Sciatic nerve (tissue), 2 donors: ENCODE measurements at regions not wholly inside any gene's neighbourhood (a gene's known extent, or its start where the extent isn't known, plus 50 kb on each side); places are given as distances from the start of the nearest gene placed in this dataset.
A peak's percentile ranks its signal among the peaks of the same experiment; 100 is the strongest.
"Not testable (repeated sequence)": the region's sequence is repeated elsewhere in the genome, so short reads cannot be mapped to it uniquely, and the experiment has no call there.

Source experiments
- ATAC-seq: fragments of 200-7000 bp; cut with Tn5 transposase; one replicate; pipeline ENCODE4 v1.9.1; 2020; ENCODE audit warnings: mild to moderate bottlenecking, moderate library complexity
- DNase-seq: peaks from one replicate; pipeline ENCODE4 v3.0.0-alpha.2; 2020; ENCODE audit warnings: low spot score
- intact Hi-C: fragments of 100-400 bp; cut with DNase I; formaldehyde crosslinking; loops from one replicate; pipeline ENCODE4 v1.14.2; 2022
- donor health status: DM: no; HTN: no; CAD: no.
- donor health status: DM: no; HTN: no; CAD: no.

GRCh38 chr2:149877913-149878312 lies 290.3 kb upstream of the MMADHC start:
- DNase-seq: no peak
- ATAC-seq: peak; percentile 81

GRCh38 chr2:149877074-149877473 lies 289.5 kb upstream of the MMADHC start:
- DNase-seq: no peak
- ATAC-seq: no peak
- intact Hi-C loops: no loop called here

More at GRCh38 chr2:149877913-149878312, 290.3 kb upstream of the MMADHC start:
- intact Hi-C loops: no loop called here

GRCh38 chr2:149873936-149874335 lies 286.4 kb upstream of the MMADHC start:
- DNase-seq (no peak), ATAC-seq (no peak)
- intact Hi-C loops: no loop called here

GRCh38 chr2:149872638-149873150 lies 285.1 kb upstream of the MMADHC start:
- intact Hi-C loops: no loop called here
- ATAC-seq (peak; percentile 39), DNase-seq (no peak)

- no peak for DNase-seq
- ATAC-seq: peak; percentile 80
- intact Hi-C loops: no loop called here
Observed at GRCh38 chr2:149872041-149872440, 284.5 kb upstream of the MMADHC start.

GRCh38 chr2:149871091-149871885 lies 283.7 kb upstream of the MMADHC start:
- peak; percentile 26 for ATAC-seq
- no peak for DNase-seq
- intact Hi-C loops: no loop called here

GRCh38 chr2:149863227-149863626 lies 275.7 kb upstream of the MMADHC start:
- intact Hi-C loops: no loop called here
- DNase-seq (no peak), ATAC-seq (no peak)

- DNase-seq: no peak
- intact Hi-C loops: no loop called here
Observed at GRCh38 chr2:149861034-149861433, 273.5 kb upstream of the MMADHC start.

GRCh38 chr2:149860276-149860921 lies 272.8 kb upstream of the MMADHC start:
- DNase-seq (peak; percentile 73), ATAC-seq (peak; percentile 95)
- intact Hi-C loops: no loop called here

More at GRCh38 chr2:149861034-149861433, 273.5 kb upstream of the MMADHC start:
- no peak for ATAC-seq

- intact Hi-C loops: no loop called here
- DNase-seq (no peak), ATAC-seq (peak; percentile 84)
Observed at GRCh38 chr2:149858901-149859634, 271.5 kb upstream of the MMADHC start.

- intact Hi-C loops: no loop called here
- no peak for DNase-seq
- ATAC-seq: no peak
Observed at GRCh38 chr2:149858216-149858615, 270.6 kb upstream of the MMADHC start.

- ATAC-seq (no peak), DNase-seq (no peak)
- intact Hi-C loops: no loop called here
Observed at GRCh38 chr2:149857344-149857743, 269.8 kb upstream of the MMADHC start.

GRCh38 chr2:149855859-149856258 lies 268.3 kb upstream of the MMADHC start:
- DNase-seq, intact Hi-C loops, ATAC-seq: not testable (repeated sequence)

GRCh38 chr2:149849591-149849990 lies 262.0 kb upstream of the MMADHC start:
- intact Hi-C loops: no loop called here
- DNase-seq: no peak
- ATAC-seq: no peak

- ATAC-seq: no peak
- no peak for DNase-seq
- intact Hi-C loops: no loop called here
Observed at GRCh38 chr2:149849136-149849535, 261.6 kb upstream of the MMADHC start.

GRCh38 chr2:149841396-149841795 lies 253.8 kb upstream of the MMADHC start:
- intact Hi-C loops: no loop called here
- no peak for ATAC-seq
- no peak for DNase-seq

- DNase-seq (no peak), ATAC-seq (no peak)
- intact Hi-C loops: no loop called here
Observed at GRCh38 chr2:149832324-149832723, 244.7 kb upstream of the MMADHC start.

GRCh38 chr2:149828520-149829210 lies 241.1 kb upstream of the MMADHC start:
- intact Hi-C loops: no loop called here
- DNase-seq (no peak), ATAC-seq (no peak)

- ATAC-seq: no peak
- intact Hi-C loops: no loop called here
- no peak for DNase-seq
Observed at GRCh38 chr2:149827585-149828126, 240.1 kb upstream of the MMADHC start.
